ENCODE measurements at regions not wholly inside any gene's neighbourhood (a gene's known extent, or its start where the extent isn't known, plus 50 kb on each side); places are given as distances from the start of the nearest gene placed in this dataset.

- TF ChIP-seq CTCF (conservative IDR thresholded peaks at IDR 0.05) (no peak), ZFX (IDR thresholded peaks at IDR 0.05) (no peak)
Observed at GRCh38 chr22:22421392-22421791, 87.2 kb downstream of the ZNF280B start.

All from C4-2B (cell line).